Lower lobe of right lung (tissue), 2 donors: ENCODE measurements at regions not wholly inside any gene's neighbourhood (a gene's known extent, or its start where the extent isn't known, plus 50 kb on each side); places are given as distances from the start of the nearest gene placed in this dataset.
"Not testable (repeated sequence)": the region's sequence is repeated elsewhere in the genome, so short reads cannot be mapped to it uniquely, and the experiment has no call there.

Experiments
- ATAC-seq, 2 donors: fragments of 200-7000 bp; cut with Tn5 transposase; one replicate each; pipeline ENCODE4 v1.9.1; 2020 to 2022; ENCODE audit warnings: mild to moderate bottlenecking in 2 of 2, moderate library complexity in 2 of 2
- DNase-seq: peaks from one replicate; pipeline ENCODE4 v3.0.0-alpha.2; 2020
- H3K27ac ChIP-seq: fragments of 200-600 bp; one replicate; pipeline ENCODE4 v1.8.0; 2022
- H3K27me3 ChIP-seq: fragments of 200-600 bp; one replicate; pipeline ENCODE4 v1.8.0; 2022; ENCODE audit warnings: low read depth
- H3K36me3 ChIP-seq: fragments of 200-600 bp; one replicate; pipeline ENCODE4 v1.8.0; 2022; ENCODE audit warnings: mild to moderate bottlenecking
- H3K4me1 ChIP-seq: fragments of 200-600 bp; one replicate; pipeline ENCODE4 v1.8.0; 2022
- H3K4me3 ChIP-seq: fragments of 200-600 bp; one replicate; pipeline ENCODE4 v1.8.0; 2022; ENCODE audit warnings: mild to moderate bottlenecking
- H3K9me3 ChIP-seq: fragments of 200-600 bp; one replicate; pipeline ENCODE4 v1.8.0; 2022
- intact Hi-C: fragments of 100-400 bp; cut with DNase I; formaldehyde crosslinking; loops from one replicate; pipeline ENCODE4 v1.11.0; 2022
- TF ChIP-seq, protein P1 (sequence below): fragments of 200-600 bp; IDR thresholded peaks from one replicate; pipeline ENCODE4 v1.8.0; 2022; ENCODE audit warnings: antibody characterized with exemption, mild to moderate bottlenecking
- donor health status: DM: no; HTN: yes; CAD: no; lungs with severe emphysema.

DNA sequence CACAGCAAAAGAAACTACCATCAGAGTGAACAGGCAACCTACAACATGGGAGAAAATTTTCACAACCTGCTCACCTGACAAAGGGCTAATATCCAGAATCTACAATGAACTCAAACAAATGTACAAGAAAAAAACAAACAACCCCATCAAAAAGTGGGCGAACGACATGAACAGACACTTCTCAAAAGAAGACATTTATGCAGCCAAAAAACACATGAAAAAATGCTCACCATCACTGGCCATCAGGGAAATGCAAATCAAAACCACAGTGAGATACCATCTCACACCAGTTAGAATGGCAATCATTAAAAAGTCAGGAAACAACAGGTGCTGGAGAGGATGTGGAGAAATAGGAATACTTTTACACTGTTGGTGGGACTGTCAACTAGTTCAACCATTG, 207.8 kb downstream of the USP6NL start:
- H3K4me1 ChIP-seq: not testable (repeated sequence)

GRCh38 chr10:11403116-11403515, 208.3 kb downstream of the USP6NL start:
- Histone ChIP-seq H3K36me3 (no peaks in the 10 kb centered on the region), H3K4me1 (no peaks in the 10 kb centered on the region), H3K9me3 (no peaks in the 10 kb centered on the region), H3K27ac (no peak overlapping the region), H3K4me3 (no peak overlapping the region), H3K27me3 (no peaks in the 10 kb centered on the region)
- intact Hi-C loops: no loop called here
- TF ChIP-seq, protein P1, sequence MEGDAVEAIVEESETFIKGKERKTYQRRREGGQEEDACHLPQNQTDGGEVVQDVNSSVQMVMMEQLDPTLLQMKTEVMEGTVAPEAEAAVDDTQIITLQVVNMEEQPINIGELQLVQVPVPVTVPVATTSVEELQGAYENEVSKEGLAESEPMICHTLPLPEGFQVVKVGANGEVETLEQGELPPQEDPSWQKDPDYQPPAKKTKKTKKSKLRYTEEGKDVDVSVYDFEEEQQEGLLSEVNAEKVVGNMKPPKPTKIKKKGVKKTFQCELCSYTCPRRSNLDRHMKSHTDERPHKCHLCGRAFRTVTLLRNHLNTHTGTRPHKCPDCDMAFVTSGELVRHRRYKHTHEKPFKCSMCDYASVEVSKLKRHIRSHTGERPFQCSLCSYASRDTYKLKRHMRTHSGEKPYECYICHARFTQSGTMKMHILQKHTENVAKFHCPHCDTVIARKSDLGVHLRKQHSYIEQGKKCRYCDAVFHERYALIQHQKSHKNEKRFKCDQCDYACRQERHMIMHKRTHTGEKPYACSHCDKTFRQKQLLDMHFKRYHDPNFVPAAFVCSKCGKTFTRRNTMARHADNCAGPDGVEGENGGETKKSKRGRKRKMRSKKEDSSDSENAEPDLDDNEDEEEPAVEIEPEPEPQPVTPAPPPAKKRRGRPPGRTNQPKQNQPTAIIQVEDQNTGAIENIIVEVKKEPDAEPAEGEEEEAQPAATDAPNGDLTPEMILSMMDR: no peak
- ATAC-seq: peak in 1 of 2 donors; percentile 51
- DNase-seq: no peak

More for the DNA sequence above, 207.8 kb downstream of the USP6NL start:
- H3K27me3 ChIP-seq, intact Hi-C loops, DNase-seq, H3K9me3 ChIP-seq, H3K27ac ChIP-seq, H3K36me3 ChIP-seq, H3K4me3 ChIP-seq, ATAC-seq: not testable (repeated sequence)

DNA sequence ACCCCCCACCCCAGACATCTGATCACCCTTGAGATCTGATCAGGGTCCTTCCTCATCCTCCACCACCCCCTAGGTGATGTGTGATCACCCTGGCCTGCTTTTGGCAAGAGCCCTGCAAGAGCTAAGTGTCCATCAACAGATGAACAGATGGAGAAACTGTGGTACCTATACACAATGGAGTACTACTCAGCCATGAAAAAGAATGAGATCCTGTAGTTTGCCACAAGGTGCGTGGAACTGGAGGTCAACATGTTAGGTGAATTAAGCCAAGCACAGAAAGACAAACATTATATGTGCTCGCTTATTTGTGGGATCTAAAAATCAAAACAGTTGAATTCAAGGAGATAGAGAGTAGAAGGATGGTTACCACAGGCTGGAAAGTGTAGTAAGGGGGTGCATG, 209.1 kb downstream of the USP6NL start:
- intact Hi-C loops: no loop called here
- Histone ChIP-seq H3K27me3 (no peaks in the 10 kb centered on the region), H3K4me3 (no peak overlapping the region), H3K36me3 (no peaks in the 10 kb centered on the region), H3K27ac (no peak overlapping the region), H3K9me3 (no peaks in the 10 kb centered on the region), H3K4me1 (no peaks in the 10 kb centered on the region)
- no peak for DNase-seq
- TF ChIP-seq, protein P1: no peak
- ATAC-seq: no peak

DNA sequence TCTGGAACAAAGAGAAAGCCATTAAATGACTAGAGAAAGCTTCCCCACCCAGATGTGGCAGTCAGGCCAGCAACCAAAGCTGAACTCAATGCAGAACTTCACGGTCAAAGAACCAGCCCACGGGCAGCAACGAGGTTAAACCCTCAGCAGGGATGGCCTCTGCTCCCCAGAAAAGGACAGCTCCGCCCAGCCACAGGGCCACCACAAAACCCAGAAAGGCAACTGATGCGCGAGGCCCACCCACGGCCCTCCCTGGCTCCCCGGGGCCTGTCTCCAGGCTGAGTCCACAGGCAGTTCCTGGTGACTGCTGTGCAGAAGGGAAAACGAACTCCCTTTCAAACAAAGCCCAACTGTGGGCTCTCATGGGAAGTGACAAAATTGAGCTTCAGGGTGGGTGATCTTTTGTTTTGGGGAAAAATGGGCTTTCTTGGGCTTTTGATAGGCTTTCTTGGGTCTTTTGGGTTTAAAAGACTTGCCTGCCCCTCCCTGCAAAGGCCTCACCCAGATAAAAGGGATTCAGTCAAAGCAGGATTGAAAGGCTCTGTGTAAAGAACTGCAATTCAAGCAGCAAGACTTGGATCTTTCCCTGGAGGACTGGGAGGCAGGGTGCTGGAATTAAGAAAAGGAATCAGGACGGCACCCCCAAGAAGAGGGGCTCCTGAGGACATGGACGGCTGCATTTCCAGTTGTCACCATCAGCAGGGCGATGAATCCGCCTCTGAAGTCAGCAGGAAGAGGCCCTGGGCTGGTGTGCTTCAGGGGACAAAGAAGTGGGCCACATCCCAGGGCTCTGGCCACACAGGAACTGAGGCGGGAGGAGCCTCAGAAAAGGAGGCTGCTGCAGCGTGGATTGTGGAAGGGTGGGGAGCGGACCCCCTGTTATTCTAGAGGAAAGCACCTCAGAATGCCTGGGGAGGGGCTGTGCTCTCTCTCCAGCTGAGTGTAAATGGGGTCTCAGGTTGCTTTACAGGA, 209.9 kb downstream of the USP6NL start:
- no peak overlapping the region for H3K27ac ChIP-seq
- no peak overlapping the region for H3K4me3 ChIP-seq
- no peaks in the 10 kb centered on the region for H3K27me3 ChIP-seq
- TF ChIP-seq, protein P1: no peak
- no peaks in the 10 kb centered on the region for H3K9me3 ChIP-seq
- ATAC-seq (no peak), DNase-seq (no peak)
- no peaks in the 10 kb centered on the region for H3K36me3 ChIP-seq
- intact Hi-C loops: no loop called here
- H3K4me1 ChIP-seq: no peaks in the 10 kb centered on the region

DNA sequence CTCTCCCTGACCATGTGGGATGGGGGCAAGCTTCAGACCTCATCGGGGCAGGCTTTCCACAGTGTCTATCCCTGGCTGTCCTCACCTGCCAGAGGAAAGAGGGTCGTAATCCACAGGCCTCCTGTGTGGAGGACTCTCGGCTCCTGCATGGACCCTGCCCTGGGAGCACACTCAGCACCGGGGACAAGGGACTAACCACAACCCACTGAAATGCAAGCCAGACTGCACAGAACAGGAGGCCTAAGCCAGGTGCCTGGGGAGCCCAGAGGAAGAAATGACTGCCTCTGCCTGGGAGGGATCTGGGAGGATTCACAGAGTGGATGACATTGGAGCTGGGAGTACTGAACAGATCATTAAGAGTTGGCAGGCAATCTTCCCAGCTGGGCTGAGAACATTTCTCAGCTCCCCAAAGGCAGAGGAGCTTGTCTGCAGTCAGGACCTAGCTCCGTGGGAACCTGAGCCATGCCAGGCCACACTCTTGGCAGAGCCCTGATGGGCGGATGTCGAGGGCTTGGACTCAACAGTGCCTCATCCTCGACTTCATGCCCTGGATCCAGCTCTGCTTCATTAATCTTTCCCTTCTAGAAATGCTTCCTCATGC, 213.4 kb downstream of the USP6NL start:
- Histone ChIP-seq H3K27ac (no peak overlapping the region), H3K4me3 (no peak overlapping the region), H3K36me3 (no peaks in the 10 kb centered on the region), H3K9me3 (no peaks in the 10 kb centered on the region), H3K4me1 (no peaks in the 10 kb centered on the region), H3K27me3 (no peaks in the 10 kb centered on the region)
- ATAC-seq (peak in 1 of 2 donors; percentile 32), DNase-seq (no peak)
- TF ChIP-seq, protein P1: no peak
- intact Hi-C loops: no loop called here
